ENCODE measurements at regions not wholly inside any gene's neighbourhood (a gene's known extent, or its start where the extent isn't known, plus 50 kb on each side); places are given as distances from the start of the nearest gene placed in this dataset.

- TF ChIP-seq CTCF (IDR thresholded peaks at IDR 0.05; ENCODE audit: low read depth, low read length, missing control alignments), result no peak
- DNase-seq (ENCODE audit: low read depth), result no peak
- no peak overlapping the region for H3K4me3 ChIP-seq (ENCODE audit: low read depth, low read length)
Observed at GRCh38 chr18:68560128-68560527, 154.8 kb downstream of the TMX3 start.

GRCh38 chr18:68557183-68557582, 157.7 kb downstream of the TMX3 start:
- TF ChIP-seq CTCF (IDR thresholded peaks at IDR 0.05; ENCODE audit: low read depth, low read length, missing control alignments), result no peak
- H3K4me3 ChIP-seq (ENCODE audit: low read depth, low read length), result no peak overlapping the region
- DNase-seq (ENCODE audit: low read depth), result no peak

- no peak for TF ChIP-seq CTCF (IDR thresholded peaks at IDR 0.05; ENCODE audit: low read depth, low read length, missing control alignments)
- no peak overlapping the region for H3K4me3 ChIP-seq (ENCODE audit: low read depth, low read length)
- DNase-seq (ENCODE audit: low read depth), result no peak
Observed at GRCh38 chr18:68555879-68556301, 159.0 kb downstream of the TMX3 start.

- TF ChIP-seq CTCF (IDR thresholded peaks at IDR 0.05; ENCODE audit: low read depth, low read length, missing control alignments), result no peak
- no peak overlapping the region for H3K4me3 ChIP-seq (ENCODE audit: low read depth, low read length)
- no peak for DNase-seq (ENCODE audit: low read depth)
Observed at GRCh38 chr18:68548904-68549870, 165.7 kb downstream of the TMX3 start.

GRCh38 chr18:68543344-68543743, 171.6 kb downstream of the TMX3 start:
- no peak for TF ChIP-seq CTCF (IDR thresholded peaks at IDR 0.05; ENCODE audit: low read depth, low read length, missing control alignments)
- no peak overlapping the region for H3K4me3 ChIP-seq (ENCODE audit: low read depth, low read length)
- no peak for DNase-seq (ENCODE audit: low read depth)

- no peak for TF ChIP-seq CTCF (IDR thresholded peaks at IDR 0.05; ENCODE audit: low read depth, low read length, missing control alignments)
- H3K4me3 ChIP-seq (ENCODE audit: low read depth, low read length), result no peak overlapping the region
- DNase-seq (ENCODE audit: low read depth), result no peak
Observed at GRCh38 chr18:68542846-68543245, 172.1 kb downstream of the TMX3 start.

- no peak for DNase-seq (ENCODE audit: low read depth)
- no peak overlapping the region for H3K4me3 ChIP-seq (ENCODE audit: low read depth, low read length)
- TF ChIP-seq CTCF (IDR thresholded peaks at IDR 0.05; ENCODE audit: low read depth, low read length, missing control alignments), result no peak
Observed at GRCh38 chr18:68533641-68534040, 181.3 kb downstream of the TMX3 start.
